GM19023 (cell line): ENCODE measurements at regions not wholly inside any gene's neighbourhood (a gene's known extent, or its start where the extent isn't known, plus 50 kb on each side); places are given as distances from the start of the nearest gene placed in this dataset.

Experiments used
- ATAC-seq: cut with Tn5 transposase; IDR thresholded peaks from one replicate; pipeline ENCODE4 v1.9.1; 2021; ENCODE audit warnings: mild to moderate bottlenecking, moderate library complexity; ENCODE audit not compliant: unreplicated experiment

DNA sequence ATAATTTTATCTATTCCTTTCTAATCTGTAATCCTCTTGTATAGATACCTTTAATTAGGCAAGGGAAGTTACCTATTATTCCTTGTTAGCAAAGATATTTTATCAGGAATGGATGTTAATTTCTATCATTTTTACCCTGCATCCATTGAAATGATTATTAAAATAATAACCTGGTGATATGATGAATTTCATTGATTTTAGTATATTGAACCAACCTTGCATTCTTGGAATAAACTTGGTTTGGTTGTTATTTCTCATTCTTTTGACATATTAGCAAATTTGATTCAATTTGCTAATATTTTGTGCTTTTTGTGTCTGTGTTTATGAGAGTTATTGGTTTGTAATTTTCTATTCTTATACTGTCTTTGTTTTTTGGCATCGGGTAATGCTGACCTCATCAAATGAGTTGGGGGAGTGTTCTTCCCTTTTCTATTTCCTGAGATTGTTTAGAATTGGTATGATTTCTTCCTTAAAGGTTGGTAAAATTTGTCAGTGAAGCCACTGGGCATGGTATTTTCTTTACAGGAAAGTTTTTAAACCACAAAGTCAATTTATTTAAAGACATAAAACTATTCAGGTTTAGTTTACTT is 250.4 kb upstream of the PMFBP1 start:
- ATAC-seq: no peak

DNA sequence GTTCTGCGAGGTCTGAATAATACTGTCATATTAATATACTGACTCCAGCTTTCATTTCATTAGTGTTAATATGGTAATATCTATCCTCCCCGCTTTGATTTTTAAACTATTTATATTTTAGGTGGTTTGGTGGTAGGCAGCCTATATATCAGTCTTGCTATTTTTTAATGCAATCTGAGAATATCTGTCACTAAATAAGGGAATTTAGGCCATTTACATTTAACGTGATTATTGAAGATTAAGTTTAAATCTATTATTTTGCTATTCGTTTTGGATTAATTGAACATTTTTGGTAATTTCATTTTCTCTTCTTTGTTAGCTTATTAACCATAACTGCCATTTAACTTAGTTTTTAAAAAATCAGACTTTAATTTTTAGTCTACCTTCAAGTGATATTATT is 247.7 kb upstream of the PMFBP1 start:
- no peak for ATAC-seq

DNA sequence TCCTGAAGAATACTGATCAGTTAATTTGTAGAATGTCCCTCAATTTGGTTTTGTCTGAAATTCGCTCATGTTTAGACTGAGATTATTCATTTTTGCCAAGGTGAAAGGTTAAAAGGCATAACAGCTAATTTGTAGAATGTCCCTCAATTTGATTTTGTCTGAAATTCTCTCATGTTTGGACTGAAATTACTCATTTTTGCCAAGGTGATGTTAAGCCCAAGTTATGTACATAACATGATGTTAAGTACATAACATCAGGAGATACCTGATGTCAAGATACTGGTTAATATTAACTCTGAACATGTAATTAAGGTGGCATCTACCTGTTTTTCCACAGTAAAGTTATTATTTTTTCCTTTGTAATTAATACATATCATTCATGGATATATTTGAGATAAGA is 243.4 kb upstream of the PMFBP1 start:
- no peak for ATAC-seq

DNA sequence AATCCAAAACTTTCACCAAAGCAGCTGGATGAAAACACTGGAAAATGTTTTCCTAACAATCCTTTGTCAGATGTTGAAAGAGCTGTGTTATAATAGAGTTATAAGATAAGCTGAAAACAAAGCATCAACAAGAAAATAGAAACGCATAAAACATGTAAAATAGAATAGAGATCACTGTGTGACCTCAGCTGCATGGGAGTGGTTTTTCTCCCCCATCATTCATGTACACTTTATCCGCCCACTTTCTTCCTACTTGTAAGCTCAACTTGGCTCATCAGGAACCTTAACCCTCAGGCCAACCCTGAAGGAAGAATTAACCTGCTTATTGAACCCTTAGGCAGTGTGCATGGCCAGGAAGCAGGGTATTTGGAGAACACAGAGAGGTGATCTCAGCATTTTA is 238.5 kb upstream of the PMFBP1 start:
- no peak for ATAC-seq

DNA sequence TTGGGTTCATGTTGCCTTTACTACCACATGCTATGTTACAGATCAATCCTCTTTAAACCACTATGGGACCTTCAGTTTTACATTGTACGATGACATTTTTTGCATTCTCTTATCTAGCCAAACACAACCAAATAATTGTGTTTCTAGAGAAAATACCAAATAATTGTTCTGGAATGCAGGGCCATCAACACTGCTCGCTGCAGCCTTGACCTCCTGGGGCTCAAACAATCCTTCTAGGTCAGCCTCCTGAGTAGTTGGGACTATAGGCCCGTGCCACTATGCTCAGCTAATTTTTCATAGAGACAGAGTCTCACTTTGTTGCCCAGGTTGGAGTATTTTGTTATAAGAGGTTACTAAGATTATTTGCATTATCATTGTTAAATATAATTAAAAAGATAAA is 237.5 kb upstream of the PMFBP1 start:
- no peak for ATAC-seq

DNA sequence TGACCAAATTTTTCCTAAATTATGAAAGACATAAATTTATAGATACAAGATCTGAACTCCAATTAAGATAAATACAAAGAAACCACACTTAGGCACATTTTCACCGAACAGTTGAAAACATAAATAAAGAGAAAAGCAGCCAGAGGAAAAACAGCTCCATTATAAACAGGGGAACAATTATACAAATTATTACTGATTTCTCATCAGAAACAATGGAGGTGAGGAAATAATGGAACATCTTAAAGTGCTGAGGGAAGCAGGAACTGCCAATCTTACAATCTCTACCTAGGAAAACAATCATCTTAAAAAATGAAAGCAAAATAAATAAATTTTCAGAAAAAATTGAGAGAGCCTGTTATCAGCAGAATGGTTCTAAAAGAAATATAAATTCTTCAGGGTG is 234.4 kb upstream of the PMFBP1 start:
- no peak for ATAC-seq

DNA sequence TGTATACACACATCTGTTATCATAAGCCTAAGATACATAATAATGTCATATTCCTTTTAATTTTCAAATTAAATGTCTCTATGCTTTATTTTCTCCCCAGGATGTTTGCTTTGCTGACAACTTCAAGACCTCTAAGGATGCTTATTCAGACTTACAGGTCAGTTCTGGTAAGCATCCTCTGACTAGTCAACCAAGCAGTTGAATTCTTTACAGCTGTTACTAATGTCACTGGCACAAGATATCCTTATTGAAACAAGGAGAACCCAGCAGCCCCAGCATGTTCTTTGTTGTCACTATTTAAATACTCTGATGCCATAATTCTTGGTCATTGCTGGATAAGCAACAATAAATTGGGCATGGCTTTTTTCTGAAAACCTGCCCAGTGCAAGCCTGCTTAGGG is 232.3 kb upstream of the PMFBP1 start:
- no peak for ATAC-seq

DNA sequence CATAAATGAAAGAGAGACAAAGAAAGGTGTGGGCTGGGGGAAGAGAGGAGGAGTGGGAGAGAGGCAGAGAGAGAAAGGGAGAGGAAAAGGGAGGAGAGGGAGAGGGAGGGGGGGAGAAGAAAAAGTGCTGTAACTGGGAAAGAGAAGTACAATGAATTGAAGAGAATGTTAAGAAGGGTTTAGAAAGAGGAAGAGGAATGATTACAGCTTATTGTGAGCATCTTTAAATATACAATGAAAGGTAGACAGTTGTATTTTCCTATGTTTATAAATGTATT is 229.1 kb upstream of the PMFBP1 start:
- ATAC-seq: no peak

DNA sequence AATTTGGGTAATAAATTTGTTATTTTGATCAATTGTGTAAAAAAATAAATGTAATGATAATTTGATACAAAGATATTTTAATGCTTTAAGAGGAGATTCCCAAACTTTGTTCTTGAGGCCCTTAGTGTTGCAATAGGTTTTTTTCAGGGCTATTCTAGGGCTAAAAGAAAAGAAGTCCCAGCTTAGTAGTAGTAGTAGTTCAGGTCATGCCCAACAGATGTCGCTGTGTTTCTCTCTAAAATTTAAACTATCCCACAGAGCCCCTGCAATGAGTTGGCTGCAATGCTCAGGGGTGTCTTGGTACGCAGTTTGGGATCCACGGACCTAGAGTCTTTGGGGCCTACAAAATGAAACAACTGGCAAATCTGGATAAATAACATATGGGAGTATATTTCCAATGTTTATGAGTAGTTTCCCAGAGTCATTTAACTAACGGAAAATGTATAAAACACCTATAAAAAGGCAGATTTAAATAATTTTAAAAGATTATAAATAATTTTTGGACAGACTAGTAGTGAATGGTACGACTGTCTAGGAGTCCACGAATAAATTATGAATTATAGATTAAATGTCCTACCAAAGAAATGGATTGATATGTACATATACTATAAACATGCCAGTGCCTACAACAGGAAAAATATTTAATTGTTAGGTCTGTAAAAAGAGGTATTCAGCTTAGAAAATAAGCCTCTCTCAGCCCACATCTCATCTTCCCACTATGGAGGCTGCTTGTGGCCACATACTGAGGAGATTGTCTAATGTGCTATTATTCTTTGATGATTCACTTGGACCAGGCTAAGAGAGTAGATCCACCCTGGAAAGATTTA is 228.5 kb upstream of the PMFBP1 start:
- no peak for ATAC-seq

DNA sequence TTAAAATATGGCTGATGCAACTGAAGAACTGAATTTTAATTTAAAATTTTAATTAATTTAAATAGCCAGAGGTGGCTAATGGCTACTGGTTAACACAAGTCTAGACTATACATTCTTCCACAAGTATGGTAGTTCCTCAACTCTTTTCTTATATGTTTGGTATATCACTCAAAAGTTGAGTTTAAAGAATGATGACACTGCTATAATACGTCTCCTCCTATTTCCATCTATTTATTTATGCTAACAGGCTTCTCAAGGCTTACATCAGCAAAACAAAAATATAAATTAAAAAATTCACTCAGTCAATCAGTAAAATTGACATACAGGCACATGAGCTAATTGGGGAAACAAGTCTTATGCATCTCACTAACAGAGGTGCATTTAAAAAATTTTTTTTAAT is 227.9 kb upstream of the PMFBP1 start:
- ATAC-seq: no peak

DNA sequence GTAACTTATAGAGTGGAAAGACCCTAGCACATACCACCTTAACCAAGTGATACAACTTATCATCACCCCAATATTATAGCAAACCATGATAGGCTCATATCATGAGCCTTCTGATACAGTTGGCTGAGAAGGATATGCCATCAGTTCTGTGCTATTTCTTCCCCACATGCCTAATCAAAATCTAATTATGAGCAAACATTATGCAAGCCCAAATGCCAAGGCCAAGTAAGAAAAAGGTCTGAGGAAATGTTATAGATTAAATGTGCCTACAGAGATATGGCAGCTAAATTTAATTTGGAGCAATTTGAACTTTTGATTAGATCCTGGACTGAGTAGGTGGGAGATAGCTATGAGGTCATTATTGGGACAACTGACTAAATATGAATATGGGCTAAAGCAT is 225.9 kb upstream of the PMFBP1 start:
- no peak for ATAC-seq

DNA sequence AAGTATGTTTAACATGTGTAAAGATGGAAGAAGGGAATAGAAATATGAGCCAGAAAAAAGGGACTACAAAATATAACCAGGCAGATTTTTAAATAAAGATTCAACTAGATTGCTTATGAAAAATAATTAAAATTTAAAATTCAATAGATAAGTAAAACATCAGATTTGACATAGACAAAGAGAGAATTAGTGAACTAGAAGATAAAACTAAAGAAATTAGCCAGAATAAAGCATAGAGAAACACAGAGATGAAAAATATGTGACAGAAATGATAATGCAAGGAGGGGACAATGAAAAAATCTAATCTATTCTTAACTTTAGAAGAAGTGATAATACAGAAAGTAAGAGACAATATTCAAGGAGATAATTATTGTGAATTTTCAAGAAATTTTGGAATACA is 222.6 kb upstream of the PMFBP1 start:
- no peak for ATAC-seq

DNA sequence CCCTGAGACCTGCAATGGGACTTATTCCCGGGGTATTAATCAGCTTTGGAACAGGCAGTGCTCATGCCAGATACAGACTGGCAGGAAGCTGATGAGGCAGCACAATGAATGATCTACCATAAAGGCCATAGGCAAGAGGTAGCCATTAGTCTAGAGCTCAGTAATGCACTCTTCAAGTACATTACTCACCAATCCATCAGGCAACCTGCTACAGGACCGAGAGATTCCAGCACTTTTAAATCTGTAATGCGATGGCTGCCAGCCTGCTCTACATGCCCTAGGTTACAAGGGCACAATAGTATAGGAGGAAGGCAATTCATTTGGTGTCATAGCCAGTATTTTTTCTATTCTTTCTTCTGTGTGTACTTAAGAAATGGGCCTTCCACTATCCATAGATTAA is 217.8 kb upstream of the PMFBP1 start:
- ATAC-seq: no peak

DNA sequence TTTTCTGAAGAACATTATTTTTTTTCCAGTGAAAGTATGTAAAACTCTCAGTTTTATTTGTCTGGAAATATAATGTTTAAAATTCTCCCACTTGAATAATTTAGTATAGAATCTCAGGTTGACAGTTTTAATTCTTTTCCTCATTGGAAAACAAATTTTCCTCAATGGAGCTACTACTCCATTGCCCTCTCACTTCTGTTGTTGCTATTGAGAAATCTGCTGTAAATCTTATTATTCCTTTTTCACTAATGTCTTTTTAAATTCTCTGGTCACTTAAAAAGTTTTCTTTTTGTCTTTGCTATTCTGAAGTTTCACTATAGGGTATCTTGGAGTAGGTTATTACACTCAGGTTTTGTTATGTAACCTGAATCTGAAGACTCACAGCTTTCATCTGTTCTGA is 216.1 kb upstream of the PMFBP1 start:
- no peak for ATAC-seq

DNA sequence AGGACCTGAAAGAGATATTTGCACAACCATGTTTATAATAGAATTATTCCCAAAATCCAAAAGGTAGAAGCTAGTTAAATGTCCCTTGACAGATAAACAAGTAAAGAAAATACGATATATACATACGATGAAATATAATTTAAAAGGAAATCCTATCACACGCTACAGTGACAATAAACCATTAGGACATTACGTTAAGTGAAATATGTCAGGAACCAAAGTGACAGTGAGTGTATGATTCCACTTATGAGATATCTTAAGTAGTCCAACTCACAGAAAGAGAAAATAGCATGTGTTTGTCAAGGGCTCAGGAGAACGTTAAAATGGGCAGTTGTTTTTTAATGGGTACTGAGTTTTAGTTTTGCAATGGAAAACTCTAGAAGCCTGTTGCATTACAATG is 212.7 kb upstream of the PMFBP1 start:
- no peak for ATAC-seq

DNA sequence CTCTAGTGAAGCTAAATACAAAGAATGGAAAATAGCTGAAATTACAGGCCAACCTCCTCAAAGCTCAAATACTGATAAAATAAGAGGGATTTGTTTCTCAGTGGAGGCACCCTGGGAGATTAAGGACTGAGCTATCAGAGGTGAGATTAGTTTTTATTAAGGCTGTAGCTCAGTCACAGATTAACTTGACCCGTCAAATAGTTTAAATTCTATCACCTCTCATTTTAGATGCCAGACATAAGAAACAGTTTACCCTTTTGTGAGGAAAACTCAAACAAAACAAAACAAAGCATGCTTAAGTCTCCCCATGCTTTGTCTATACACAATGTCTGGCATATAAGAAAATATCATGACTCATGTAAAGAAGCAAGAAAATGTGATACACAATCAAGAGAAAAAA is 208.3 kb upstream of the PMFBP1 start:
- no peak for ATAC-seq

DNA sequence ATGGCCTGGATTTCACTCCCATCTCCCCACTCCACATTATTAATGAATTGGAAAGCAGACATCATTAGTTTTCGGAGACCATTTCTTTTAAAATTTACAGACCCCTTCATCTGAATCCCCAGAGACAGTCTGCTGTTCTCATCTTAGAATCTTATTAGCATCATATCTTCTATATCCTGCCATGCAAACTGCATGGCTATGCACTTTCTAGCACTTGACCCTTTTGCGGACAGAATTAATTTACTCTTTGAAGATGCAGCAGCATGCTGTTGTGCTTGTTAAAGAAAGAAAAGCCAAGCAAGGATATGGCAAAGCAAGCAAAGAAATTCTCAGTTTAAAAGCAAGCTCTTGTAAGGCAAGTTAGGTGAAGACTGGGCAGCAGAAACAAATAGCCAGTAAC is 201.2 kb upstream of the PMFBP1 start:
- ATAC-seq: no peak

DNA sequence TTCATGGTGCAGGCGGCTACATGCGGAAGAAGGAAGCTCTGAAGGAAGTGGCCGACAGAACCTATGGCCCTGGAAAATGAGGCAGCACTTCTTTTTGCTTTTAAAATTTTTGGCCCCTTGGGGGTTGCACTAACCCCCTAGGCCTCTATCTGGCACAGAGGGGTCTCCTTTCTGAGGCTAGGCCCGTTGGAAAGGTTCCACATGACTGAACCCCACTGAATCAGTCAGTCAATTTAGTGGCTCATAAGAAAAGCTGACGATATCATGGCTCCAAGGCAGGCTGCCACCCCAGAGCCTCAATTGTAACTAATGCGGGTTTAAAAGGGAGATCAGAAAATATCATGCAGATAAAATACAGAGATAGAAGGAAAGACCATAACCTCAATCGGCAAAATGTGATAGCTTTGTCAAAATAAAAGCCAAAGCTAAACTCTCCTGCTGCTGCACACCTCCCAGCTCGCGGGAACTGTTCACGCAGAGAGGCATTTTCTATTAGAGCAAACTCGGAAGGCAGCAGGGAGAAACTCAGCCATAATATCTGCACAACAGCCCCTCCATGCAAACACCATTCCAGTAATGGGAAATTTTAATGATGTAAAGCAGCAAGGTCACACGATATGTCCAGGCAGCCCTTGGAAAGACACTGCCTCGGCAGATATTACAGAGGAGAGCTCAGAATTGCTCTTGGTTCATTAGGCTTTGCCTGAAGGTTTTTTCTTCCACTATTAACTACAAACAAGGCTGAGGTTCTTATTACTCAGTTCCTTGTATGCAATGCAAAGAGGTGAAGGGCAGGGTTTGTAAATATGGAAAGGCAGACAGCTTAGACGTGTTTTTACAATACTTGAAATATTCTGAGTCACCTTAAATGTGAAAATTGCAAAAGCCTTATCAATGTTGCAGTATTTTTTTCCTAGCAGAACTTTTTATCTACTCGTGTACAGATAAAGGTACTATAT is 200.4 kb upstream of the PMFBP1 start:
- ATAC-seq: no peak

DNA sequence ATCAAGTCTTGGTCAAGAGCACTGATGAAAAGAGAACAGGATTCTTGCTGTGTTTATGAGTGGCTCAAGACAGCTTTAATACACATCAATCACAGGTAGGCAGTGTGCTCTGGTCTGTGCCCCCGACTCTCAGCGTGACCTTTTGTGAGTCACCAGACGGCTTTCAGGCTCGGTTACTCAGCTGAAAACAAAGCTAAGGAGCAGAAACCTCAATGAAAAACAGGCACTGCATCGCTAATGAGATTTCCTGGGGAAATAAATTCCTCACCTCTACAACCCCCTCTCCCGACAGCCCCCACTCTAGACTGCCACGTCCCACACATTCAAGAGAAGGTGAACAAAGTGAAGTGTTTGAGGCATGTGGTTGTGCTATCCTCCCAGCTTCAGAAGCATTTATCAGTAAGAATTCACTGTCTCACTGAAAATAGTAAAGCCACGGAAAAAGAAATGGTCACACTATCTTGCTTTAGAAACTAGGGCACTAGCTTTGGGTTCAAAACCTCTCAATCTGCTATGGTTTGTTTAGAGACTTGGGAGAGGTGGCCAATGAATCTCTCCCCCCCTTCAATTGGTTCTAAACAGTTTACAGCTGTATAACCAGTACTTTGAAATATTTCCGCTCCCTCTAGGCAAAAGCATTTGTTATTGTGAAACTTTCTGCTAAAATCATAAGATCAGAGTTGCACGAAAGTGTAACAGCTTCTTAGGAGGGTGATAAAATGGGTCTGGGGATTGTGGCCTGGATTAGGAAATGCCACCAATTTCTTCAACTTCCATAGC is 199.5 kb upstream of the PMFBP1 start:
- no peak for ATAC-seq

DNA sequence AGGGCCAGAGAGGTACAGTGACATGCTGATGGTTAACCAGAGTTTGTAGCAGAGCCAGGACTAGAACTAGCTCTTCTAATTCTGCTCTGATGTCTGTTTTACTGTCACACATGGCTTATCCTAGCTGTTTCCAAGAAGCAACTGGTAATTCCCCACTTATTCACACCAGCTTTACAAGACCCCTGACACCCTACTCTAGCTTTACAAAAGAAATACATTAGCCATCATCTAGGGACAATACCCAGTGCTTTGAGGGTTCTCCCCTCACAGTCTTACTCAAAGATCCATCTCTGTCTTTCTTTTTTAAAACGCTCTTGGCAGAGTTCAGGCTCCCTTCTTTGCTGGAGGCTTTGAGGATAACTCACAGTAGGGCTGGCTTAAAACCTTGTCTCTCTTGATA is 197.3 kb upstream of the PMFBP1 start:
- no peak for ATAC-seq

DNA sequence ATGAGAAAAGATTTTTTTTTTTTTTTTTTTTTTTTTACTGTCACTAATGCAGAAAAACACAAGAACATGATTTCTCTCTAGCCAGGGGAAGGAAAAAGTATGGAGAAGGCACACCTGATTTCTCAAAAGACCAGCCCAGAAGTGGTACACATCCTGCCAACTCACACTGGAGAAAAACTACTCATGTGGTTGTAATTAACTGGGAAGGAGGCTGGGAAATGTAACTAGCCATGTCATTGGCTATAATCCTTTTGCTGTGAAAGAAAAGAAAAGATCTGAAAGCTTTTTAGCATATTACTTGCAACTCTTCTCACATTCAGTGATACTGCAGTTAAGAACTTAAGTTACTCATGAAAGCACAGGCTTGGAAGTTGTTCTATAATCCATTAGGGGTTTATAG is 195.9 kb upstream of the PMFBP1 start:
- ATAC-seq: no peak
